RWPE1 (cell line): ENCODE measurements at regions not wholly inside any gene's neighbourhood (a gene's known extent, or its start where the extent isn't known, plus 50 kb on each side); places are given as distances from the start of the nearest gene placed in this dataset.

Source experiments
- CTCF ChIA-PET: fragments of 350-600 bp; sonication (Branson Sonifier 250); formaldehyde crosslinking; extraction: SDS; loops from one replicate; lab custom pipeline; 2021; lab: Yijun Ruan, JAX
- POLR2A ChIA-PET: fragments of 400-600 bp; formaldehyde crosslinking; extraction: SDS; loops from one replicate; lab custom pipeline; 2020; ENCODE audit warnings: antibody characterized with exemption; ENCODE audit not compliant: low non-redundant PET; lab: Yijun Ruan, JAX
- DNase-seq: peaks from one replicate; pipeline ENCODE4 v3.0.0; 2012; ENCODE audit warnings: low spot score
- H3K27ac ChIP-seq: fragments of 450-650 bp; 2 replicates; pipeline ENCODE4 v1.5.1; 2017
- TF ChIP-seq, protein P1 (sequence below): fragments of 450-650 bp; conservative IDR thresholded peaks from 2 replicates; pipeline ENCODE4 v1.5.1; 2017; ENCODE audit warnings: low read depth, mild to moderate bottlenecking

DNA sequence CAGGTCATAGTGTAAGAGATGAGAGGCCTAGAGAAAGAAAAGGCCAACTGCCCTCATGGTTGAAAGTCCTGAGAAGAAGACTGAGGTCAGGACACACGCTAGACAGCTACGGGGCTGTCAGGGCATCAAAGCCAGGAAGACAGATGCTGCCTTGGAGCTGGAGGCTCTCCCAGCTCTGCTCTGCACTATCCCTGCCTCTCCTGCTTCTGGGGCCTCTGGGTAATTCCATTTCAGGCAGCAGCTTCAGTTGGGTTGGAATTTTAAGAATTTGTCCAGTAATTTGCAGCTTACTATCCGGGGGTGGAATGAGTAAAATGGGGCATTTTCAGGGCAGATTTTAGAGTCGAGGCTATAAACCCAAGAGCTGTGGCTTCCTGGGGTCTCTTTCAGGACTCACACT lies 76.2 kb upstream of the CTAGE1 start:
- POLR2A ChIA-PET, result no interaction called here
- TF ChIP-seq, protein P1, sequence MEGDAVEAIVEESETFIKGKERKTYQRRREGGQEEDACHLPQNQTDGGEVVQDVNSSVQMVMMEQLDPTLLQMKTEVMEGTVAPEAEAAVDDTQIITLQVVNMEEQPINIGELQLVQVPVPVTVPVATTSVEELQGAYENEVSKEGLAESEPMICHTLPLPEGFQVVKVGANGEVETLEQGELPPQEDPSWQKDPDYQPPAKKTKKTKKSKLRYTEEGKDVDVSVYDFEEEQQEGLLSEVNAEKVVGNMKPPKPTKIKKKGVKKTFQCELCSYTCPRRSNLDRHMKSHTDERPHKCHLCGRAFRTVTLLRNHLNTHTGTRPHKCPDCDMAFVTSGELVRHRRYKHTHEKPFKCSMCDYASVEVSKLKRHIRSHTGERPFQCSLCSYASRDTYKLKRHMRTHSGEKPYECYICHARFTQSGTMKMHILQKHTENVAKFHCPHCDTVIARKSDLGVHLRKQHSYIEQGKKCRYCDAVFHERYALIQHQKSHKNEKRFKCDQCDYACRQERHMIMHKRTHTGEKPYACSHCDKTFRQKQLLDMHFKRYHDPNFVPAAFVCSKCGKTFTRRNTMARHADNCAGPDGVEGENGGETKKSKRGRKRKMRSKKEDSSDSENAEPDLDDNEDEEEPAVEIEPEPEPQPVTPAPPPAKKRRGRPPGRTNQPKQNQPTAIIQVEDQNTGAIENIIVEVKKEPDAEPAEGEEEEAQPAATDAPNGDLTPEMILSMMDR, result no peak
- H3K27ac ChIP-seq, result no peak overlapping the region
- no peak for DNase-seq
- CTCF ChIA-PET, result interaction anchor here (0.5 to 0.9 kb wide), 2 partner anchors 7 to 10 kb away, joined by 3 read pairs; no protein-coding TSS in a partner anchor

DNA sequence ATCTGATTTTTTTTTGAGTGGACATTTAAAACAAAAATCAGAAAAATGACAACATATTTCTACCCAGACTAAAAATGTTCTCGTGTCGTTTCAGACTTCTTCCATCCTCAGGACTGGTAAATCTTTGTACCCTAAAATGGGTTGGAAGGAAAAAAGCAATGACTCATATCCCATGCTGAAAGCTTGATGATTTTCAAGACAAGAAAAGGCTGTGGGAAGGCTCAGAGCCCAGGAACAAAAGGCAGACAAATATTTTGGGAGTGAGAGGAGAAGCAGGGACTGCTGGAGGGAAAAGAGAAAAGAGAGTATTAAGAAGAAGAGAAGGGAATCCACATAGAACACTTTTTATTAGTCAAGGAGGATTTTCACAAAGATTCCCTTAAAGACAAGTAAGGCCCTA lies 77.1 kb upstream of the CTAGE1 start:
- TF ChIP-seq, protein P1, result no peak
- H3K27ac ChIP-seq, result no peak overlapping the region
- ChIA-PET CTCF (interaction anchor here (0.7 kb wide), 1 partner anchor 600 kb away, joined by 3 read pairs; no protein-coding TSS in a partner anchor), POLR2A (no interaction called here)
- no peak for DNase-seq

DNA sequence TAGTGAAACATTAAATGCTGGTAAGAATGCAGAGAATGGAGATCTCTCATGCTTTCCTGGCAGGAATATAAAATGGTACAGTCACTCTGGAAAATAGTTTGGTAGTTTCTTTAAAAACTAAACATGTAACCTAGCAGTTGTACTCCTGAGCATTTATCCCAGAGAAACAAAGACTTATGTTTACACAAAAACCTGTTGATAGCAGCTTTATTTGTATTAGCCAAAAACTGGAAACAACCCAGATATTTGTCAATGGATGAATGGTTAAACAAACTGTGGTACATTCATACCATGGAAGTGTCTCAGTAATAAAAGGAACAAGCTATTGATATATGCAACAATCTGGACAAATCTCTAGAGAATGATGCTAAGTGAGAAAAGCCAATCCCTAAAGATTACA lies 81.7 kb upstream of the CTAGE1 start:
- DNase-seq, result no peak
- H3K27ac ChIP-seq, result no peak overlapping the region
- ChIA-PET POLR2A (no interaction called here), CTCF (no interaction called here)
- TF ChIP-seq, protein P1, result no peak

DNA sequence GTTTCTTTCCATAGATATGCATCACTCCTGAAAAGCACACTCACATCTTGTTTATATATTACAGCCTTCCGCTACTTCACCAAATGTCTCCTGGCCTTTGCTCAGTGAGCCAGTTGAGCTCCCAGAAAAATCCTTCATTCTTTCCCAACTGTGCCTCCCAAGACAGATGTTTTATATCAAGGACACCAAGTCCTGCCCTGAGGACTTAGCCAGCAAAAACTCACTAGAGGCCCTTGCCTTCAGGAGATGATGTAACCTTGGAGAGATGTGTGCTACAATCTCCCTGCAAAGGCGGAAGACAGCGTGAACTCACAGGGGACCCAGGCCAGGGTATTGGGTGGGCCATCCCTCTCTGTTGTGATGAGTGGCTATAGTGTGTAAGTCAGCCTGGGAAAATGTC lies 86.1 kb upstream of the CTAGE1 start:
- ChIA-PET POLR2A (no interaction called here), CTCF (interaction anchor here (0.7 kb wide), 1 partner anchor 10 kb away, joined by 3 read pairs; no protein-coding TSS in a partner anchor)
- no peak for DNase-seq
- H3K27ac ChIP-seq, result no peak overlapping the region
- TF ChIP-seq, protein P1, result no peak

DNA sequence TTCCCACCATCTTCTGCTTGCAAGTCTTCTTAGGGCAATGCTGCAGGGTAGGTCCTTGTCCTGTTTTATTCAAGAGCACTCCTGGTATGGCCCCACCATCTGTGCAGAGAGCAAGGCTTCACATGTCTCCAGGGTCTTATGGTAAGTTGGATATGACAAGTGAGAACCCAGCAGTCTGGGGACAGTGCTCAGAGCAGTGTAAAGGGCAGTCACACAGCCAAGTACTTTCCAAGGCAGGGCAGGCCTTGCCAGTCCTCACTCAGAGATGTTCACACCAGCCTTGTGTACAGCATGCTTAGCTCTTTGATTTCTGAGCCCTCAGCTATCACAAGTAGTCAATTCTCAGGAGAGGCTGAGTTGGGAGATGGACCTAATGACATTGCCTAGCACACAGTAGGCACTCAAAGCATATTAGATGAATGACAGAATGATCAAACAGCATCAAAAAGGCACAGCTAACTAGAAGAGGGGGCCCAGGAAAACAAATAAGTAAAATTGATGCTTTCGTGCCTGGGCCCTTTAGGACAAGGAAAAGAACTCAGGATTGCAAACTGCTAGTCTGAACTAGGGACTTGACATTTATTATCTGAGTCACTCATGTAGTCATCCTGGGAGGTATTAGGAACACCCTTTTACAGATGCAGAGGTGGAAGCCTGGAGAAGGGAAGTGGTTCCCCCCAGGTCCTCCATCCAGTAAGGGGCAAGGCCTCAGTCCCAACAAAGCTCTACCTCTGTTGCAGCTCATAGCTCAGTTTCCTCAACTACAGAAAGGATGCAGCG lies 86.7 kb upstream of the CTAGE1 start:
- ChIA-PET POLR2A (no interaction called here), CTCF (interaction anchor here (0.7 kb wide), 1 partner anchor 11 kb away, joined by 3 read pairs; no protein-coding TSS in a partner anchor)
- no peak overlapping the region for H3K27ac ChIP-seq
- TF ChIP-seq, protein P1, result no peak
- DNase-seq, result peak; percentile 36

DNA sequence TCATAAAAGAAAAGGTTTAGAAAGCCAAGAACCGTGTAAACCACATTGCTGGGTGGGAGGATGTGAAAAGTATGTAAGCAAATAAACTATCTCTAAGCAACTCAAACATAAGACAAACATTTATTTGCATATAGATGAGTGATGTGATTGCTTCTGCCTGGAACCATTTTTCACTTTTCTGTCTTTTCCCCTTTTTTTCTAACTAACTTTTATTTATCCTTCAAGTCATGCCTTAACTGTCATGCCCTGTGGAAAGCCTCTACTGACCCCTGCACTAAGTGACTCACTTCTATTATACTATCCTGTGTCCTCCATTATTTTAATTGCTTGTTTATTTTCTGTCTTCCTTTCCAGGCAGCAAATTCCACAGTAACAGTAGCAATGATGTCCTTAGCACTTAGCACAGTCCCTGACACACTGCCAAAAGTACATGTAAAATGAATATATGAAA lies 87.5 kb upstream of the CTAGE1 start:
- no peak for DNase-seq
- ChIA-PET CTCF (no interaction called here), POLR2A (no interaction called here)
- TF ChIP-seq, protein P1, result no peak
- H3K27ac ChIP-seq, result no peak overlapping the region
